ENCODE measurements at regions not wholly inside any gene's neighbourhood (a gene's known extent, or its start where the extent isn't known, plus 50 kb on each side); places are given as distances from the start of the nearest gene placed in this dataset.

GRCh38 chr15:47616876-47617275 lies 100.4 kb upstream of the SEMA6D start:
- H3K9me3 ChIP-seq (ENCODE audit: severe bottlenecking) = no peaks in the 10 kb centered on the region
- H3K4me3 ChIP-seq (ENCODE audit: low read depth, low read length) = no peak overlapping the region
- no peaks in the 10 kb centered on the region for H3K27me3 ChIP-seq (ENCODE audit: insufficient read depth, low read depth, severe bottlenecking)
- no peak for TF ChIP-seq CTCF (IDR thresholded peaks at IDR 0.05; ENCODE audit: low read depth, low read length)
- DNase-seq = no peak
- H3K27ac ChIP-seq = no peak overlapping the region
- no peaks in the 10 kb centered on the region for H3K36me3 ChIP-seq

DNA sequence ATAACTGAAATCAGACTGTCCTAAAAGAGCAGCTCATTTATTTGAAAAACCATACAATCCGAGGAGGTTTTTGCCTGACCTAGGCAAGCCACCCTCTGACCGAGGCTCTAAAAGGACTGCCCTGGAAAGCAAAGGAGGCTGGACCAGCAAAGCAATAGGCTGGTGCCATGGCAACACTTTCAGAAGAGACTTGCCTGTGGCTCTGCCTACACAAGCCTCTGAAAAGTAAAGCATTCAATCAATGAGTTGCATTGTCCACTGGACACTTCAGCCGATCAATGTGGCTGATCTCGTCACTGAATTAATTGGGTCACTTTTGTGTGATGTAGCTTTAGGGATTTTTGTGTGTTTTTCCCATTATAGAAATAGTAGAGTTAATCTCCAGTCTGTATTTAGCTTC lies 99.1 kb upstream of the SEMA6D start:
- Histone ChIP-seq H3K27me3 (ENCODE audit: insufficient read depth, low read depth, severe bottlenecking) (no peaks in the 10 kb centered on the region), H3K36me3 (no peaks in the 10 kb centered on the region), H3K9me3 (ENCODE audit: severe bottlenecking) (no peaks in the 10 kb centered on the region), H3K4me3 (ENCODE audit: low read depth, low read length) (no peak overlapping the region), H3K27ac (no peak overlapping the region)
- TF ChIP-seq CTCF (IDR thresholded peaks at IDR 0.05; ENCODE audit: low read depth, low read length) = no peak
- DNase-seq = no peak

DNA sequence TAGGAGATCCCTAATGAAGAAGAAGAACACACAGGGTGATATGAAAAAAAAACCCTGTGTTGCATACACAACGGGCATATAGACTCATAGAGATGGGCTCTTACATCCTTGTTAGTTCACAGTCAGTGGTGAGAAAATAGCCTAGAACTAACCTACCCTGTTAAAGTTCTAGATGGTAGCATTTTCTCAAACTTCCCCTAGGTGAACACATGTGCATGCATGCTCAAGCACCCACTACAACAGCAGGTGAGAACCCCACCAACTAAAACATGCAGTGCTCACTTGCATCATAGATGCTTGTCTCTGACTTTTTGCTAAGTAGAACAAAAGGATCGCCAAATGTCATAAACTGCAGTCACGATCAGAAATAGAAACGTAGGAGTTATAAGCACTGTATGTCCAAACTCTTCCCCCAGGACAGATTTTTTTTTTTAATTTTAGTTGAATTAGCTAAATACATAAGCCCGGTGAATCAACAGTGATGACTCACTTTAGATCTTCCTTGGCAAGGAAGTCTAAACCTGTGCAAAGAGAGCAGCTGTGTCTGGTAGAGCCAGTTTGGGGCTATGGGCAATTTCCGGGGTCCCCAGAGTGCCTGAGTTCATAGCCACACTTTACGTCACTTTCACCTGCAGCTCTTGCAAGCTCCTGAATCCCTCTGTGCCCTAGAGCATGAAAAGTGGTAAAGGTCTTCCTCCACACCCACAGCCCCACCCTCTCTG lies 96.2 kb upstream of the SEMA6D start:
- Histone ChIP-seq H3K36me3 (no peaks in the 10 kb centered on the region), H3K4me3 (ENCODE audit: low read depth, low read length) (no peak overlapping the region), H3K27me3 (ENCODE audit: insufficient read depth, low read depth, severe bottlenecking) (no peaks in the 10 kb centered on the region), H3K9me3 (ENCODE audit: severe bottlenecking) (no peaks in the 10 kb centered on the region), H3K27ac (no peak overlapping the region)
- DNase-seq = no peak
- no peak for TF ChIP-seq CTCF (IDR thresholded peaks at IDR 0.05; ENCODE audit: low read depth, low read length)

DNA sequence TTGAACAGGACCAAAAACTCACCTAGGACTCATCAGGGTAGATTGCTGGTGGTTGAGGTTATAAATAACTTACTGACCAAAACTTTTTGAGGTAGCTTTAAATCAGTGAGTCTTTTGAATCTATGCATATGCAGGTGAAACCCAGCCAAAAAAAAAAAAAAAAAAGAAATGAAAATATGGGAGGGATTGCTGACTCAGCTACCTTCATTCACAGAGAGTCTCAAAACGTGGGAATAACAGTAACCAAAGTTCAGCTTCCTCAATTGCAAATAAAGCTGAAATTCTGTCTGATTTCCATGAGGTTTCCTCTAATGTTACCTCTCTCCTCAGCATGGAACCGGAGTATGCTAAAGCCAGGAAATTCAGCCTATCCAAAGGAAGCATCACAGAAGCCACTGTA lies 95.2 kb upstream of the SEMA6D start:
- Histone ChIP-seq H3K9me3 (ENCODE audit: severe bottlenecking) (no peaks in the 10 kb centered on the region), H3K36me3 (no peaks in the 10 kb centered on the region), H3K4me3 (ENCODE audit: low read depth, low read length) (no peak overlapping the region), H3K27ac (no peak overlapping the region), H3K27me3 (ENCODE audit: insufficient read depth, low read depth, severe bottlenecking) (no peaks in the 10 kb centered on the region)
- DNase-seq = no peak
- no peak for TF ChIP-seq CTCF (IDR thresholded peaks at IDR 0.05; ENCODE audit: low read depth, low read length)

DNA sequence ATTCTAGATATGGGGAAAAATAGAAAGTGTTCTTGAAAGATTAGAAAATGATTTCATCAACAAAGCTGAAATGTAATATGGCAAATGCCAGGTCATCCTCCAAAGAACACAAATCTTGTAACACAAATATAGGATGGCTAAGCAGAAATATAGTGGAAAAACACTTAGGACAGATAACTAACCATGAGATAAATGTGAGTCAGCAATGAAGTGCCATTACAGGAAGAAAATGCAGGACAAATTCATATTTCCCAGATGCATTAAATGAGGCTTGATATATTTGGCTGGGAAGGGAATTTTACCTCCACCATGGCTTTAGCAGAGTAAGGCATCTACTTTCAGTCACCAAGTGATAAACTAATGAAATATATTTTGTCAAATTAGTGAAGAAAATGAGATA lies 92.8 kb upstream of the SEMA6D start:
- TF ChIP-seq CTCF (IDR thresholded peaks at IDR 0.05; ENCODE audit: low read depth, low read length) = no peak
- DNase-seq = no peak
- H3K27ac ChIP-seq = no peak overlapping the region
- H3K36me3 ChIP-seq = no peaks in the 10 kb centered on the region
- no peaks in the 10 kb centered on the region for H3K27me3 ChIP-seq (ENCODE audit: insufficient read depth, low read depth, severe bottlenecking)
- no peak overlapping the region for H3K4me3 ChIP-seq (ENCODE audit: low read depth, low read length)
- H3K9me3 ChIP-seq (ENCODE audit: severe bottlenecking) = no peaks in the 10 kb centered on the region

DNA sequence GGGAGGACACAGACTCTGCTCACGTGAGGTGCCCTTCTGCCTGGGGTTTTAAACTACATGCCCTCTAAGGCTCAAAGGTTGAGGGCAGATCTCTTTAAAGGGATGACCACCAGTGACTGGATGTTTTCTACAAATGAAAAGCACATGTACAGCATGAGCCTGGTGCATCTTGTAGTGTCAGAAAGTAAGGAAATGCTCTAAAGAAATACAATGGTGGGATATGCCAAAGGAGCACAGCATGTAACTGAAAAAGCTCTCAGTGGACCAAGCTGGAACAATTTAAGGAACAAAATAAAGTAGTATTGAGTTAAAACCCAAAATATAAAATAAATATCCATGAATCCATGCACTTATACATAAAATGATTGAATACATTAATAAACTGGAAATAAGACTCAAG lies 78.3 kb upstream of the SEMA6D start:
- Histone ChIP-seq H3K27ac (no peak overlapping the region), H3K36me3 (no peaks in the 10 kb centered on the region), H3K9me3 (ENCODE audit: severe bottlenecking) (no peaks in the 10 kb centered on the region), H3K27me3 (ENCODE audit: insufficient read depth, low read depth, severe bottlenecking) (no peaks in the 10 kb centered on the region), H3K4me3 (ENCODE audit: low read depth, low read length) (no peak overlapping the region)
- TF ChIP-seq CTCF (IDR thresholded peaks at IDR 0.05; ENCODE audit: low read depth, low read length) = no peak
- DNase-seq = no peak

All from WERI-Rb-1 (cell line).